HG03108 (cell line): ENCODE measurements at regions not wholly inside any gene's neighbourhood (a gene's known extent, or its start where the extent isn't known, plus 50 kb on each side); places are given as distances from the start of the nearest gene placed in this dataset.
"Not testable (repeated sequence)": the region's sequence is repeated elsewhere in the genome, so short reads cannot be mapped to it uniquely, and the experiment has no call there.

ENCODE experiments used
- ATAC-seq: cut with Tn5 transposase; IDR thresholded peaks from one replicate; pipeline ENCODE4 v1.9.1; 2021; ENCODE audit warnings: moderate library complexity; ENCODE audit not compliant: unreplicated experiment

DNA sequence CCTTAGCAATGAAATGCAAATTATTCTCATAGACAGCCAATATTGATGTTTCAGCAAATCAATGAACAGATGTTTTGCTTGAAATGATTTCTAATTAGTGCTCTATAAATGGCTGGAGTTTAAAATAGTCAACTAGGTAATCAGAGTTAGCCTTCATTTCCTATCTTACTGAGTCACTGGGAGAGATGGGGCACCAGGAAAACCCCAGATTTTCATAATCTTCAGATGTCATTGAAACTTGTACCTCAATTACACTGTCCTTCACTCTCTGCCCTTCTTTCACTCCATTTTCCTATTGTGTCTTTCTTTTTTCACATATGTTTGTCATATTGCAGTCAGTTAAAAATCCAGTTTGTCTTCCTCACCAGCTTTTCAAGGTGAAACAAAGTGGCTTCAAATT is 92.7 kb downstream of the C12orf75 start:
- ATAC-seq: no peak

DNA sequence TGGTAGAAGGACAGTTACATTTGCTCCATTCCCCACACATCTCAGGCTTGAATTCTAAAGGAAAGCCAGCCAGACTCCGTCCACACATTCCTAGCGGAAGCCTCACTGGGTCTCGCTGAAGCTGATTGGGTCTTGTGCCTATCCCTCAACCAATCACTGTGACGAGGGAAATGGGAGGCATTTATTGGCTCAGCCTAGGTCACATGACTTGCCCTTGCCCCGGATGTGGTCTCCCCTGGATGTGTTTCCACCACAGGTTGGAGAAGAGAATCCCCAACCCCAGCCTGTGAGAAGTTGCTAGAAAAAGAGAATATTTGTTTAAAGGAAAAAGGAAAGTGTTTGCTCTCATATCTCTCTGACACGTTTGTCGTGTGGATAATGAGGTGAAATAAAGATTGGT is 93.4 kb downstream of the C12orf75 start:
- ATAC-seq: no peak

DNA sequence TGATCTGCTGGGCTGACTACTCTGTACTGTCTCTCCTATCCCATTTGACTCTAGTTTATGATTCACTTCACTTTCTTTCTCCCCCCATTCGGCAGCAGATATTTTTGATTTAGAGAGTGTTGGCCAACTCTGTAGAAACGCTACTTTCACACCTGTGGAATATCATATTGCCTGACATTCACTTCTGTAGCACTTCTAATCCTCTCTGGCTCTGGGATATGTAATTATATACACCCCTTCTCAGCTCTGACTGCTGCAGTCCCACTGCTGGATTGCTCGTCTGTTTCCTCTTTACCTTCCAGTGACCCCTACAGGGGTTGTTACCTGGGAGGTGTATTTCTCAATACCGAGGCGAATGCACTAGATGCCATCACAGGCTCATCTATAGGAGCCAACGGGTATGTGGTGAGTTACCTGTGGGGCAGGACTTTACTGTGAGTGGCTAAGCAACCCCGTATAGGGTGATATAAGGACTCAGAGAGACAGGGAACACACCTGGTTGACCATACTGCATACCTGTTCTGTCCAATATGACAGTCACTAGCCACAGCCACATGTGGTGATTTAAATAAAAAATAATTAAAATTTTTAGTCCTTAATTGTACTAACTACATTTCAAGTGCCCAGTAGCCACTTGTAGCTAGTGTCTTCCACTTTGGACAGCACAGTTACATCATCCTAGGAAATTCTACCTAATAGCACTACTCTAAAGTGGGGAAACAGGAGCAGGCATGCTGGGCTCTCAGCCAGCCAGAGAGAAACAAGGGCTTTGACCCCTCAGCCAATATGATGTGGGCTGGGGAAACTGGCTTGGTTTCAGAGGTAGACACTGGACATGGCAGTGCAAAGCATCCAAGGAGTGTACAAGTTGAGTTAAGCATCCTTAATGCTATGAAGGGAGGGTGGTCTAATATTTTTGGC is 95.0 kb downstream of the C12orf75 start:
- ATAC-seq: no peak

DNA sequence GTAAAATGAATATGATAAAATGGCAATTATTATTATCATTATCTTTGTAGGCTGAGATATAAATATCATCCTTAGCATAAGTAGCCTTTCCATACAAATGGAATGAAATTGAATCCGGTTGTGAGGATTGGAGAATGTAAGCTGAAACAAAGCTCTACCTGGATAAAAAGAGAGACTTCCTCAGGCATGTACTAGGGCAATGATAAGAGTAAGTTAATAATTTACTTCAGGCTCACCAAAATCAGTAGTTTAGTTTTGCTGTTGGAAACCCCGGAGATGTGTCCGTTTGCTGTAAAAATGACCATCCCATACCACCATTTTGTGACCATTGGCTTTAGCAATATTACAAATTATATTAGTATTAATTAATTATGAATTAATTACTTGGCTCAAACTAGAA is 96.3 kb downstream of the C12orf75 start:
- no peak for ATAC-seq

DNA sequence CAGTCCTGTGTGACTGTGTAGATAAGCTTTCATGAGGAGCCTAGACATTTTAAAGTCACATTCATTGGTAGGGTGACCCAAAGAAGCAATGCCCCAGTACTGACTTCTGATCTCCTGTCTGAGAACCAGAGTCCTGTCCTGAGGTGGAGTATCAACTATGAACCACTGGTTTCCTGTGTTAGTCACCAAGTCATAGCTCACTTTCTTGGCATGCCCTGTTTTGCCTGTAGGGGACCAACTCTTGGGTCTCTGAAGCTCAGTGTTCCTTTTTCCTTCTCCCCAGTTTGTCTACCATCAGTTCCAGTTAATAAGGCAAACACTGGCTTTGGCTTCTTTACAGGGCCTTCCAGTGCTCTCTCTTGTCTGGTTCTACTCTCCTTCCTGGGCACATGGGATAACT is 97.4 kb downstream of the C12orf75 start:
- no peak for ATAC-seq

DNA sequence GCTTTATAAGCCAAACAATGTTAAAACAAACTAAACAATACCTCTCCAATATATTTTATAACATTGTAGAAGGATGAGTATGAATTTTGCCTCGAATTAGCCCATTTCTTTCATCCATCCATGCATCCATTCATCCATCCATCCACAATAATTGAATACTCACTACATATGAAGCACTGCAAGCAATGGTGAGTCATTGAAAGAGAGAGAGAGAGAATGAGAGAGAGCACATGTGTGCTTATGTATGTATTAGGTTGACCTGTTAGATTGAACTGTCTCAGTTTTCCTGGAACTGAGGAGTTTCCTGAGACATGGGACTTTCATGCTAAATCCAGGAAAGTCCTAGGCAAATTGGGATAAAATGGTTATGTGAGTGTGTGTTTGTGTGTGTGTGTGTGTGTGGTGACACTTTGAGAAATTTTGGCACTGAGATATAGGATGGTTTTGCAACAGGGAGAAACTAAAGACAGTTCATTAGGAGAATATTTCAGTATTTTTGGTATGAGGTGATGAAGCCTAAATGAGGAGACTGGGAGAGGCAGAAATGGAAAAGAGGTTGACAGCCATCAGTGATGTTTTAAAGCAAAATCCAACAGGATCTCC is 98.4 kb downstream of the C12orf75 start:
- no peak for ATAC-seq

DNA sequence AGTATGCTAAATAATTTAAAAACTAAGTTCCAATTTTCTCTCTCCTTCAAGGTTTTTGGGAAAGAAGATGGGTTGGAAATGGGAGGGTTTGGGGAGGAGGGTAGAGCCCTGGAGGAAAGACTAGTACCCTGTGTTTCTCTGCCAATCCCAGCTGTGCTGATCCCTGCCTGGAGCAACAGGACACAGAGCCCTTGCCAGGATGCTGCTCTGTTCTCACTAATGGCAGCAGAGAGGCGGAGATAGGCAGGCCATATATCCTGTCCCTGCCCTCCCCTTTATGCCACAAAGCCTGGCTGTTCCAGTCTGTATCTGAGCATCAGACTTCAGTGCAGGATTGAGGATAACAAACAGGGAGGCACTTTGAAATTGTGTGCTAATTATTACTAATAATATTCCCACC is 99.0 kb downstream of the C12orf75 start:
- no peak for ATAC-seq

DNA sequence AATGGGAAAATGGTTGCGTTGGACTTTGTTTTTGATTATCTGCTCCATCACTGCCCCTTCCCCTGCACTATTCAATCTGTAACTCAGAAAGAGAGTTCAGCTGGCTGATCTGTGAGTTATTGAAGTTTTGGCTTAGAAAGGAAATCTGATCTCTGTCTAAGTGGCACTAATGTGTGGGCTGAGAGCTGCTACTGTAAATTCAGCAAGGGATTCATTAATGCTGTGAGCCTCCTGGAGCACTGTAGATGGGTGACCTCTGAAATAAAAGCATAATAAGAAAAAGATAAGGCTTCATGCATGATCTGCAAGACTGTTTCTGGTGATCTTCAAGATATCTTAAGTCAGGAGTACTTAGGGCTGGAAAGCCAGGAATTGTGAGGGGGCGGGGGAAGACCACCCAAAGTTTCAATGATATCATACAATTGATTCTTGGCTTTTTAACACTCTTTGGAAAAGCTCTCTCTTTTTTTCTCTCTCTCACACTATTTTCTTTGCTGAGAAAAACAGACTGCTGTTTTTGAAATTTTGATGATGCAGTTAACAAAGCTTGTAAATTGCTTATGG is 101.1 kb downstream of the C12orf75 start:
- no peak for ATAC-seq

DNA sequence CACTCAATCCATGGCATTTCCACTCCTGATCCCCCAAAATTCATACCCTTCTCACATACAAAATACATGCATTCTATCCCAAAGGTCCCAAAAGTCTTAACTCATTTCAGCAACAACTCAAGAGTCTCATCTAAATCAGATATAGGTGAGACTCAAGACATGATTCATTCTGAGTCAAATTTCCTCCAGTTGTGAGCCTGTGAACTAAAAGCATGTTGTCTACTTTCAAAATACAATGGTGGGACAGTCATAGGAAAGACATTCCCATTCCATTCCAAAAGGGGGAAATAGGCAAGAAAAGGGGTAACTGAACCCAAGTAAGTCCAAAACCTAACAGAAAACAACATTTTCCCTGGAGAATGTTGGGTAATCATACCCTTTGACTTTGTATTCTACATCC is 103.3 kb downstream of the C12orf75 start:
- no peak for ATAC-seq

DNA sequence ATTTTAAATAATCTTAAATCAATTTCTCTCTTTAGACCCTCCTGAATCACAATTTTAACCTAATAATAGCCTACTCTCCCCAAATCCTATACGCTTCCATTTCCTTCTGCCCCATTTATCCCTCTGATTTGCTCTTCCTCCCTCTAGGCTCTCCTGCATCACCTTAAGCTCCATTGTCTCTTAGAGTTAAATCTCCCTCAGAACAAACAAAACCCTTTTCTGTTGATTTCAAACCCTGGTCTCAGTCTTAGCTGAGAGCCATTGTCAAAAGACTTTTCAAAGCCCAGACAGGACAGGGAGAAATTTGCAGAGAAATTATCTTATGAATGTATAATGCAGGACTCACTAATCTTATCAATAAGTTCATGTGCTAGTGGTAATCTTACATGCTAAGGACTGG is 106.1 kb downstream of the C12orf75 start:
- ATAC-seq: no peak

DNA sequence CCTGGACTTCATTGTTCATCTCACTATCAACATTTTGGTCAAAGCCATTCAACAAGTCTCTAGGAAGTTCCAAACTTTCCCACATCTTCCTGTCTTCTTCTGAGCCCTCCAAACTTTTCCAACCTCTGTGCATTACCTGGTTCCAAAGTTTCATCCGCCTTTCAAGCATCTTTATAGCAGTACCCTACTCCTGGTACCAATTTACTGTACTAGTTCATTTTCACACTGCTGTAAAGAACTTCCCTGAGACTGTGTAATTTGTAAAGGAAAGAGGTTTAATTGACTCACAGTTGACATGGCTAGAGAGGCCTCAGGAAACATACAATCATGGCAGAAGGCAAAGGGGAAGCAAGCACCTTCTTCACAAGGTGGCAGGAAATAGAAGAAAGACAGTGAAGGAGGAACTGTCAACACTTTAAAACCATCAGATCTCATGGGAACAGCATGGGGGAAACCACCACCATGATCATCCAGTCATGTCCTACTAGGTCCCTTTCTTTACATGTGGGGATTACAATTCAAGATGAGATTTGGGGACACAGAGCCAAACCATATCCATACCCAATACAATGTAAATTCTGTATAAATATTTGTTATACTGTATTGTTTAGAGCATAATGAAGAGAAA is 109.7 kb downstream of the C12orf75 start:
- ATAC-seq: no peak

DNA sequence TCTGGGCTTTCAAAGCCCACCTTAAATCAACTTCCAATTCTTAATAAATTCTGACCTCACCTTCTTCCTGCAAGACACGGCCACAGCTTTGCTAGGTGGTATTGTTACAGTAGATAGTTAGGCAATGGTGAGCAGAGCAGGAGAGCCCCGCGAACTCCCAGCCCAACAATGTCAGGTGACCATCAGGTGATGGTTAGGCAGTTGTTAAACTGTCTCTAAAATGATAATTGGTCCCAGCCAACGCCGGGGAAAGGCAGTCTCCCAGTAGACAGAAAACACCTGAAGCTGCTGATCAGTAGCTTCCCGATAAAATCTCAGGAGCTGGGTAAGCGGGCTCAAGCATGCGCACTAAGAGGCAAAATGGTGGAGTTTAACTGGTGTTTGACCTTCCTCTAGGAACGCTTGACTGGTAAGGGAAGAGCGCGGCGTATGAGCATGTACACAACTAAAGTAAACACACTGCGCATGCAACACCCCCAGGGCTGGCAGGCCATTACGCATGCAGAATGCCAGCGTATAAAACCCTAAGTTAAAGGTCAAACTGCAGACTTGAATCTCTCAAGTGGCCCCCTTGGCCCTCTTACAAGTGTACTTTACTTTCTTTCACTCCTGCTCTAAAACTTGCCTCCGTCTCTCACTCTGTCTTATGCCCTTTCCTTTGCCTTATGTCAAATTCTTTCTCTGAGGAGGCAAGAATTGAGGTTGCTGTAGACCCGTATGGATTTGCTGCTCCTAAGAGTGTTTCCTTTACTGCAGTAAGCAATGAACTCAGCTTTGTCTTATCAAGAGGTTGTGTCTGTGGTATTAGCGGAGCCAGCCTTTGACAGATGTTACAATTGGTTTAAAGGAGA is 113.5 kb downstream of the C12orf75 start:
- no peak for ATAC-seq

DNA sequence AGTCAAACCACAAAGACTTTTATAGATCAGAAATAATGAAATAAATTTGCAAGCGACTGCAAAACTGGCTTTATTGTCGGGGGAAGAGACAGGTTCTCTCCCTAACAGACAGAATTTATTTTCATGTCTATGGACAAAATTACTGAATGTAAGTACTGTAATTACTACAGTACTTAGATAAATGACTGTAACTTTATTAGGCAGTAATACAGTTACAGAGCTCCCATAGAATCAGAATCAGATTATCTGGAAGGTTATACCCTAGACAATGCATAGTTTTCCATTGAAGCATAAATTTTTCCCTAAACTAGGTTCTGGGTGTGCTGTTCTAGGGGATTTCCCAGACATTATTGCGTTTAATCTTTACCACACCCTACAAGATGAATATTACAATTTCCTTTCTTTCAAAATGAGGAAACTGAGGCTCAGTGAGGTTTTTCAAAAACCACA is 114.2 kb downstream of the C12orf75 start:
- ATAC-seq: no peak

DNA sequence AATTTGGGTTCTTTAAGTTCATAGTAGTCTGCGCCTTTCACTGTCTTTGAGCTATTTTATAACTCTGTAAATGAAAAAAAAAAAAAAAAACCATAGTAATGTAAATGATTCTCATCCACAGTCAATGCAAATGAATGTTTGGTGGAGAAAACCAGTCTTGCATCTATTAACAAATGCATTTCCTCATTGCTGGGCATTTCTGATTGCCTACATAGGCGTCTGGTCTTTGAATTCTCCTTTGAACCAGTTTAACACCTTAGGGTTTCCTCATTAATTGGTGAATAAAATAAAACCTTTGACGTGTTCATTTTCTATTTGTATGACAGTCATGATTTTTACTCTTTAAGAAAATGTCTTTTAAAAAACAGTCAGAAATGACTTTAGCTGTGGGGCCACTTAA is 114.8 kb downstream of the C12orf75 start:
- ATAC-seq: no peak

DNA sequence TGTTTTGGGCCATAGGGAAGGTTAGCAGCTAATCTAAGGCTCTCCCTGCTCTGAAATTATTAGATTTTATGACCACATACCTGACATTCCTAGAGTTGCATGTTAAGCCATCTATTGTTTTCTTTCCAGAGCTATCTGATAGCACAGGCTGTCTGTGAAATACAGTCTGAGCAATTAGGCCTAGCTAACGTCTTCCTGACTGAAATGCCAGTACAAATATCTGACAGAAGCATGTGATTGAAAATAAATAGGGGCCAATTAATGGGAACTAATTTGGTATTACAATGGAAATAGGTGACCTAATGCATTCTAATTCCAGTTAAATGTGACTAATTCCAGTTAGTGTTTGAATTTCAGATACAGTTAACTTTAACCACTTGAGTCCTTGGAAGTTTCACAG is 115.2 kb downstream of the C12orf75 start:
- no peak for ATAC-seq

DNA sequence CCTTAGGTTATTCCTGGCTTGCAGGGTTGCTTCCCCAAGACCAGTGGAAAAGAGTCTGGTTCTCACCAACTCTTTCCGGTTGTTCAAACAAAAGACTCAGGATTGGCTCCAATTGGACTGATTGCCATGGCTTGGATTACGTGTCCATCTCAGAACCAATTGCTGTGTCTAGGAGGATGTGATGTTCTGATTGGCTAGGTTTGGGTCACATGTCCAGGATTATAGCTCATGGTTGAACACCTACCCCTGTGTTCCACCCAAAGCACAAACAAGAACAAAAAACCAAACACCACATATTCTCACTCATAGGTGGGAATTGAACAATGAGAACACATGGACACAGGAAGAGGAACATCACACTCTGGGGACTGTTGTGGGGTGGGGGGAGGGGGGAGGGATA is 116.0 kb downstream of the C12orf75 start:
- not testable (repeated sequence) for ATAC-seq

DNA sequence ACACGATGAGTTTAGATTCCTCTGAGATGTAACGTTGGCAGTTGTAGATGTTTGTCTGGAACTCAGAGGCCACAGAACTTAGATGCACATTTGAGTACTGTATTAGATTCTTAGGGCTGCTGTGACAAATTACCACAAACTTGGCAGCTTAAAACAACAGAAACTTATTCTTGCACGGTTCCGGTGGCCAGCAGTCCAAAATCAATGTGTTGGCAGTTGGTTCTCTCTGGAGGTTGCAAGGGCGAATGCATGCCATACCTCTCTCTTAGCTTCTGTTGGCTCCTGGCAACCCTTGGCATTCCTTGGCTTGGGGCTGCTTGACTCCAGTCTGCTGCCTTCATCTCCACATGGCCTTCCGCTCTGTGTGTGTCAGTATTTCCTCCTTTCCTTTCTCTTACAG is 118.9 kb downstream of the C12orf75 start:
- no peak for ATAC-seq

DNA sequence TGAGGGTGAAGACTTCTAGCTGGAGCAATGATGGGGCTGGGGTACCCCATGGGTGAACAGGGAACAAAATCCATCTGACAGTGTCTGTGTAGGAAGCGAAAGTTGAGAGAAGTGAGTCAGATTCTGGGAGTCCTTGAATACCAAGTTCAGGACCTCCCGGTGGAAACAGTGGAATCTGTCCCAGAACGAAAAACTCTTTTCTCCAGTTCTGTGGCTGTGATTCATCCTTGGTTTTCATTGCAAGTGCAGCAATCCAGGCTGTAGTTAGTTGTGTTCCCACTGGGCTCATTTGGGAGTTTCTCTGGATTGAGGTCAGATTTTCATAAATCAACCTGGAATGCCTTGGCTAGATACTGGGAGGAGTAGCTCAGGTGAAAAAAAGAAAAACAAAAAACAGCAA is 120.7 kb downstream of the C12orf75 start:
- no peak for ATAC-seq

DNA sequence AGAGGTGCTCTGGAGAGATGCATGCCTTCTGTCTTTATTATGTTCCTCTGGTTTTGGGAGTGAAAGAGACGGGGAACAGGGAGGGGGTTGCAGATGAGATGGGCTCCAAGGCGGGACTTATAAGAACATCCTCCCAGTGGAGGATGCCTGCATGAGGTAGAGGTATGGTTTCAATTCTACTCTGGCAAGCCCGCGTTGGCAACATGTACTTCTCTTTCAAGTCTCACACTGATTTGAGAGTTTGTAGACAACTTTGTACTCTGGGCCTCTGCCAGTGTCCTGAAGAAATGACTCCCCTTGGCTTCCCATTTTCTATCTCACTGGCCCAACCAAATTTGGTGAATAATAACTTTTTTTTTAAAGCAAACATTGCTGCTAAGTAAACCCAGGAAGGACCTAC is 121.3 kb downstream of the C12orf75 start:
- no peak for ATAC-seq

DNA sequence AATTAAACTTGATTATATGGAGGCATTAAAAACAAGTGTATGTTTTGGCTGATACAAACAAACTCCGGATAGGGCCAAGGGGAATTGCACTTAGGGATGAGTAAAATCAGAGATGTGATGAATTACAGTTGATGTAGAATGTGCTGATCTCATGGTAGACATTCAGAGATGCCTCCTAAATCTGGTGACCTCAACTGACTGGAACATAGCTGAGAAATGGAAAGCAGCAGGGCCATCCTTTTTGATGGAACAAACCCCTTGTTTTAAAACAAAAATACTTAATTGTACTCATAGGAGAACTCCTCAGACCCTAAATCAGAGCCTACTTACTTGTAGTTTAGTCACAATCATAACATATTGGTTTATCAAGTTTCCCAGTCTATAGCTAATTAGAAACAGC is 122.8 kb downstream of the C12orf75 start:
- ATAC-seq: no peak

DNA sequence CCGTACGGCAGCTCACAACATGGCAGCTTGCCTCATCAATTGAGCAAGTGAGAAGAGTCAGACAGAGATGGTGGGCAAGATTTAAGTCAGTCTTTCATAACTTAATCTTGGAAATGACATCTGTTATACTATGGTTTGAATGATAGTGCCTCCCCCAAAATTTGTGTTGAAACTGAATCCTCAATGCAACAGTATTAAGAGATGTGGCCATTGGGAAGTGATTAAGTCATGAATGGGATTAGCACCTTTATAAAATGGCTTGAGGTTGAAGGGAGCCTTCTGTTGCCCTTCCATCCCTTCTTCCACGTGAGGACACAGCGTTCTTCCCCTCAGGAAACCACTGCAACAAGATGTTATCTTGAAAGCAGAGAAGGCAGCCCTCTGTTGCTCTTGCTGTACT is 124.2 kb downstream of the C12orf75 start:
- ATAC-seq: no peak
